Thymus (tissue), 11 donors: ENCODE measurements at regions not wholly inside any gene's neighbourhood (a gene's known extent, or its start where the extent isn't known, plus 50 kb on each side); places are given as distances from the start of the nearest gene placed in this dataset.

Source experiments
- DNase-seq, 9 donors: peaks; one replicate each; pipeline ENCODE4 v3.0.0-alpha.2; 2013; ENCODE audit warnings: low spot score in 9 of 9, low read depth in 6 of 9, missing footprints in 1 of 9
- H3K27ac ChIP-seq, 2 donors: one replicate each; pipeline ENCODE4 v1.5.1; 2013; ENCODE audit warnings: control low read depth in 1 of 2, low read depth in 1 of 2, low read length in 1 of 2, mild to moderate bottlenecking in 1 of 2, moderate library complexity in 1 of 2
- H3K27me3 ChIP-seq, 2 donors: one replicate each; pipeline ENCODE4 v1.5.1; 2013; ENCODE audit warnings: low read length in 1 of 2; ENCODE audit not compliant: control insufficient read depth in 2 of 2, insufficient read depth in 1 of 2
- H3K36me3 ChIP-seq, 2 donors: one replicate each; pipeline ENCODE4 v1.5.1; 2013; ENCODE audit warnings: low read length in 1 of 2, mild to moderate bottlenecking in 1 of 2, moderate library complexity in 1 of 2; ENCODE audit not compliant: control insufficient read depth in 2 of 2, insufficient read depth in 2 of 2
- H3K4me1 ChIP-seq, 2 donors: one replicate each; pipeline ENCODE4 v1.5.1; 2013; ENCODE audit warnings: low read length in 2 of 2; ENCODE audit not compliant: control insufficient read depth in 2 of 2, insufficient read depth in 2 of 2
- H3K4me3 ChIP-seq, 2 donors: one replicate each; pipeline ENCODE4 v1.5.1; 2013; ENCODE audit warnings: low read length in 2 of 2, control low read depth in 1 of 2, mild to moderate bottlenecking in 1 of 2
- H3K9me3 ChIP-seq, 2 donors: one replicate each; pipeline ENCODE4 v1.5.1; 2013; ENCODE audit warnings: low read length in 1 of 2, mild to moderate bottlenecking in 1 of 2; ENCODE audit not compliant: control insufficient read depth in 2 of 2, insufficient read depth in 1 of 2
- WGBS: extraction: QIAGEN DNeasy Blood & Tissue Kit; methylation state at CpG from one replicate; pipeline ENCODE4 v1.1.7; 2013; 5-methylcytosine and 5-hydroxymethylcytosine counted together
- donor health status: healthy.

DNA sequence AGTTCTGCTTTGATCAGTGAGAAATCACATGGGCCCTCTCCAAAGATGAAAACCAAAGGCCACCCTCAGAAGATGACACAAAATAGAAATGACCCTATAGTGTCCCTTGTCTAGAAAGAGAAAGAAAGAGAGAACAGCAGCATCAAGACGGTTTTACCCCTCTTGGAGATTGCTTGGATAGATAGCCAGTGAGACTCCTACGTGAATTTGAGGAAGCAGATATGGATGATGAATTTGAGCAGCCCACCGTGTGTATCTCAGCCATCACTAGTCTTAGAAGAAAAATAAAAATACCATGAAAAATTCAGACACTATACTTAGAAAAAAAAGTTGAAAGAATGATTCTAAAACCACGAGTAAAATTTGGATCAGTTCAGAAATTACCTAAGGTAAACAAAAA lies 329.1 kb upstream of the CNTNAP5 start:
- WGBS, result 60% methylated on average over 4 of the region's 4 CpGs
- H3K27me3 ChIP-seq, result no peaks in the 10 kb centered on the region
- no peaks in the 10 kb centered on the region for H3K36me3 ChIP-seq
- no peak overlapping the region for H3K27ac ChIP-seq
- no peak overlapping the region for H3K4me3 ChIP-seq
- no peak for DNase-seq
- no peaks in the 10 kb centered on the region for H3K4me1 ChIP-seq
- no peaks in the 10 kb centered on the region for H3K9me3 ChIP-seq

DNA sequence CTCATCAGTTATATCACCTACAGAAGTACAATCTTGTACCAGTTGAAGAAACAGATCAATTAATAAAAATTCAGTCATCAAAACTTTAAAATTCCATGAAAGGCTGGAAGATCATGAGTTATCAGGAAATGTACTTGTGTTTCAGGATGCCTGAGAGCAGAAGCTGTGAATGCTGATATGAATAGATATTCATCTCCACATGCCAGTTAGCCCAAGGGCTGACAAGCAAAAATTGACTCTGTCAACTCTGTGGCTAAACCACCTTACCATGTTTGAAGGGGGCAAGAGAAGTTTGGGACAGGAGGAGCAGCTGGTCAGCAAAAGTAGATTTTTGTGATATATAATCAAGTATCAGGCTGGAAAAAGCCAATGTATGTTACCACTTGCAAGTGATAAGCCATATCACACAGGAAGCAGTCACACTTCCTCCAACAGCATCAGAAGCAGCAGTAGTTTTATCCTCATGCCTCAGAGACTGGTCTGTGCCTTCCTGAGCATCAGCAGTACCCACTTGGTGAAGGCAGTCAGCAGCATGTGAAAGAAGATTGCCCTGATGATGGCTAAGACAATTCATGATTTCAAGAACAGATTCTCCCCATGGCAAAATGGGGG lies 328.2 kb upstream of the CNTNAP5 start:
- Histone ChIP-seq H3K4me1 (no peaks in the 10 kb centered on the region), H3K27me3 (no peaks in the 10 kb centered on the region), H3K27ac (no peak overlapping the region), H3K4me3 (no peak overlapping the region), H3K36me3 (no peaks in the 10 kb centered on the region), H3K9me3 (no peaks in the 10 kb centered on the region)
- DNase-seq, result no peak

DNA sequence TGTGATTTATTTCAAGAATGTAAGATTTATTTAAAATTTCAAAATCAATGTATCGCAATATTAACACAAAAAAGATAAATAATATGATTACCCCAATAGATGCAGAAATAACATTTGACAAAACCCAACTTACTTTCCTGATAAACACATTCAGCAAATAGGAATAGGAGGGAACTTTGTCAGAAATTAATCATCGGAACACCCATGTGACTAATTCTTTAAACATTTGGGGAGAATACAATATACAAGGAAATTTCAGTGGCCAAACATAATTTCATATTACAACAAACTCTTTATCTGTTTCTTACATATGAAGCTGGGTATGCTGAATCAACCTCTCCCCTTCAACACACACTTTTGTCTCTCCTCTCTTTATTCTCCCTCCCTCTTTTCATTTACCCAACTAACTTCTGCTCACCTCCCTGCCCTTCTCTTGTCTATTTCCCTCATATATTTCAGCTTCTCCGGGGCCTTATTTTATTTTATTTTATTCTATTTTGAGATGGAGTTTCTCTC lies 309.6 kb upstream of the CNTNAP5 start:
- no peak for DNase-seq
- Histone ChIP-seq H3K9me3 (no peaks in the 10 kb centered on the region), H3K27ac (no peak overlapping the region), H3K36me3 (no peaks in the 10 kb centered on the region), H3K4me1 (no peaks in the 10 kb centered on the region), H3K27me3 (no peaks in the 10 kb centered on the region), H3K4me3 (no peak overlapping the region)
- WGBS, result 95% methylated on average over 3 of the region's 3 CpGs

DNA sequence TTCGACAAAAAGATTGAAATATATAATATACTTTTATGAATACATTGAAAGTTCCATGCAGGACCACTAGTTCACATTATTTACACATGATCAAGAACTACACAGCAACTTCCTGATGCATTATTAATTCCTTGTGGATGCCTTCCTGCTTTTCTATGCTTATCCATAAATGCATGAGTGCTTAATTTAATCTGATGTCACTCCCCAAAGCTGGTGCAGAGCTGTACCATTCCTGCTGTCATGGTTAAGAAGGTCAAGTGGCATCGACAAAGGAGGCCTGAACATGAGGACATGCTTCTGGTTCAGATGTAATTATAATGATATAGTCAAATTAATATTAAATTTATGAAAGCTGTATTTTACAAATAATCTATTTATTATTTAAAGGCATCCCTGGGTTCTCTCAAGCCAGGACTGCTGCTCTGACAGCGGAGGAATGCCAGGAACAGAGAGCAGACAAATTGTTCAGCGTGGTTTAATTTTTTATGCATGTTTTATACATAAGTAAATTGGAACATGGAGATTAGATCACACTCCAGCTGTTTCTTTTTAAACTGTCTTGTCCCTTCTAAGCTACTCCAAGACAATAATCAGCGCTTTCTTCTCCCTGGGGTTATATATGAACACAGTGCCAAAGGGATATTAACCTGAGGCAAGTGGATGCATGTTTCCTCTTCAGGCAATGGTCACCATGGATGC lies 307.3 kb upstream of the CNTNAP5 start:
- Histone ChIP-seq H3K36me3 (no peaks in the 10 kb centered on the region), H3K4me3 (no peak overlapping the region), H3K27ac (no peak overlapping the region), H3K9me3 (no peaks in the 10 kb centered on the region), H3K27me3 (no peaks in the 10 kb centered on the region), H3K4me1 (no peaks in the 10 kb centered on the region)
- no peak for DNase-seq
- 94% methylated on average over 5 of the region's 5 CpGs for WGBS

DNA sequence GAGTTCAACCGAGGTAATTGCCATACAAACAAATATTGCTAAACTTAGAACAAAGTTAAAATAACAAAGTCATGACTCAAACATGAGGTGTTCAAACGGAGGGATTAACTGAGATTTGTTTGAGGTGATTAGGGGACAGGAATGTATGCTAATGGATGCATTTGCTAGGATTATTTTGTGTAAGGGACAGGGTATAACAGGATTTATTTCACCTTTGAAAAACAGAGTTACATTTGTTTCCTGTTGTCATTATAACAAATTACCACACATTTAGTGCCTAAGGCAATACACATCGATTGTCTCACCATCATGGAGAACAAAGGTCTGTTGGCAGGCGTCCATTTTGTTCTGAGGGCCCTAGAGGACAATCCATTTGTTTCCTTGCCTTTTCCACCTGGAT lies 304.3 kb upstream of the CNTNAP5 start:
- 84% methylated on average over 4 of the region's 4 CpGs for WGBS
- H3K27me3 ChIP-seq, result no peaks in the 10 kb centered on the region
- DNase-seq, result no peak
- no peak overlapping the region for H3K27ac ChIP-seq
- H3K4me3 ChIP-seq, result no peak overlapping the region
- H3K4me1 ChIP-seq, result no peaks in the 10 kb centered on the region
- no peaks in the 10 kb centered on the region for H3K9me3 ChIP-seq
- H3K36me3 ChIP-seq, result no peaks in the 10 kb centered on the region

DNA sequence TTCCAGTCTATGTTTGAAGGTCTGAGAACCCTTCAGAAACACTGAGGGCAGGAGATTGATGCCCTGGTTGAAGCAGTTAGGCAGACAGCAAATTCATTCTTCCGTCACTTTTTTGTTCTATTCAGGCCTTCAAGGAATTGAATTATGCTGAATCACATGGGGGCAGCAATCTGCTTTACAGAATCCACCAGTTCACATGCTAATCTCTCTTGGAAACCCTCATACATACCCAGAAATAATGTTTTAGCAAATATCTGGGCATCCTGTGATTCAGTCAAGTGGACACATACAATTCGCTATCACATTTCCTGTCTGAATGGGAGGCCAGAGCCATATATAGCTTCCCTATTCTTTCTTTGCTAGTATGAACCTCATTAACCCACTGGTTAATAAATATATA lies 301.4 kb upstream of the CNTNAP5 start:
- no peaks in the 10 kb centered on the region for H3K4me1 ChIP-seq
- 95% methylated on average over 2 of the region's 2 CpGs for WGBS
- H3K4me3 ChIP-seq, result no peak overlapping the region

DNA sequence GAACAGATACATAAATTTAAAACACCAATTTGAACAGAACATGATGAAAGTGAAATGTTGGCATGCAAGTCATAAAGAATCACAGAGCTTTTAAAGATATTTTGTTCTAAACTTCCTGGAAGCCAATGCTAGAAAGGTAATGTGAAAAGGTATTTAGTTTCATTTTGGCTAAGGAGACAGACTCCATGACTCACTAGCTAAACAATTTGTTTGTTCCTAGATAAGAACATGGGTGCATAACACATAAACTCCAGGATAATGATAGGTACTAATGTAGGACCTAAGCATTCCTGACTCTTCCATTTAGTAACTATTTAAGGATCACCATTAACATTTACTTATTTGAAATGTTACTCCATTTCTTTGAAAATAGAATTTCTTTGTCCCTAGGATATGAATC lies 292.5 kb upstream of the CNTNAP5 start:
- DNase-seq, result no peak
- Histone ChIP-seq H3K4me1 (no peaks in the 10 kb centered on the region), H3K9me3 (no peaks in the 10 kb centered on the region), H3K4me3 (no peak overlapping the region), H3K27ac (no peak overlapping the region), H3K27me3 (no peaks in the 10 kb centered on the region), H3K36me3 (no peaks in the 10 kb centered on the region)

More for the DNA sequence above, 301.4 kb upstream of the CNTNAP5 start:
- H3K27ac ChIP-seq, result no peak overlapping the region
- no peaks in the 10 kb centered on the region for H3K36me3 ChIP-seq
- no peaks in the 10 kb centered on the region for H3K9me3 ChIP-seq
- no peaks in the 10 kb centered on the region for H3K27me3 ChIP-seq
- no peak for DNase-seq

DNA sequence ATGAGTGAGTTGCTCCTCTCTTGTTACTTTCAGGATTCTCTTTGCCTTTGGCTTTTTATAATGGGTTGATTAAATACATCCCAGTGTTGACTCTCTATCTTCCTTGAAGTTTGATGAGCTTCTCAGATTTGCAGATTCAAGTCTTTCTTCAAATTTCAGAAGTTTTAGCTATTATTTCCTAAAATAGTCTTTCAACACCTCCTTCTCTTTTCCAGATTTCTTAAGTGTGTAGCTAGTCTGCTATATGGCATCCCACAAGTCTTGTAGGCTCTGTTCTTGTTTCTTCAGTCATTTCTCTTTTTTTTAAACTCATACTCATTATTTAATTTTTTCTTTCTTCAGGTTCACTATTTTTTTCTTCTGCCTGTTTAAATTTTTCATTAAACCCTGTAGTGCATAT lies 287.7 kb upstream of the CNTNAP5 start:
- Histone ChIP-seq H3K9me3 (no peaks in the 10 kb centered on the region), H3K27ac (no peak overlapping the region), H3K36me3 (no peaks in the 10 kb centered on the region), H3K4me1 (no peaks in the 10 kb centered on the region), H3K4me3 (no peak overlapping the region), H3K27me3 (no peaks in the 10 kb centered on the region)
- DNase-seq, result no peak

DNA sequence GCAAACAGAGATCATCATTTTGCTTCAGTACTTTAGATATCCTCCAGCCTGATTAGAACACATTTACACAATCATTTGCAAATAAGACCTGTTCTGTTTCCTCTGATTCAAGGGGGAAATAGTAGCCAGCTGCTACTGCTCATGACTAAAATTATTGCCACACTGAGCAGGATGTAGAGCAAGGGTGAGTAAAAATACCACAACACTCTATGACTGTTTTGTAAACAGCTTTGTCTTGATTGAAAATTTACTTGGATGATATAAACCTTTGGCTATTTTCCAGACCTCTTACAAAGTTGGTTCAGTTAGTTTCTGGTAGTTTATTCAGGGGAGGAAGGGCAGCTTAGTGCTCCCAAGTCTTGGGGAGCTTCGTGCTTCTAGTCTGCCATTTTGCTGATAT lies 286.4 kb upstream of the CNTNAP5 start:
- H3K9me3 ChIP-seq, result no peaks in the 10 kb centered on the region
- no peaks in the 10 kb centered on the region for H3K4me1 ChIP-seq
- H3K27ac ChIP-seq, result no peak overlapping the region
- no peaks in the 10 kb centered on the region for H3K36me3 ChIP-seq
- 97% methylated on average over 1 of the region's 1 CpG for WGBS
- H3K27me3 ChIP-seq, result no peaks in the 10 kb centered on the region
- no peak overlapping the region for H3K4me3 ChIP-seq
- DNase-seq, result no peak
